Endodermal cell (in vitro differentiated cells): ENCODE measurements at regions not wholly inside any gene's neighbourhood (a gene's known extent, or its start where the extent isn't known, plus 50 kb on each side); places are given as distances from the start of the nearest gene placed in this dataset.

Experiments used
- DNase-seq: peaks from one replicate; pipeline ENCODE4 v3.0.0-alpha.2; 2017
- H3K27ac ChIP-seq: 2 replicates; pipeline ENCODE4 v1.5.1; 2013; ENCODE audit warnings: mild to moderate bottlenecking, low read depth, low read length, moderate library complexity
- H3K27me3 ChIP-seq: 2 replicates; pipeline ENCODE4 v1.6.1; 2013; ENCODE audit warnings: mild to moderate bottlenecking, low read length, moderate library complexity; ENCODE audit not compliant: insufficient read depth, control insufficient read depth, poor library complexity, severe bottlenecking
- H3K36me3 ChIP-seq: 2 replicates; pipeline ENCODE4 v1.7.0; 2013; ENCODE audit warnings: mild to moderate bottlenecking, low read length, moderate library complexity; ENCODE audit not compliant: control insufficient read depth, insufficient read depth
- H3K4me1 ChIP-seq: one replicate; pipeline ENCODE4 v1.7.0; 2013; ENCODE audit warnings: low read length; ENCODE audit not compliant: control insufficient read depth, insufficient read depth
- H3K4me3 ChIP-seq: 2 replicates; pipeline ENCODE4 v1.5.1; 2013; ENCODE audit warnings: mild to moderate bottlenecking, low read length, moderate library complexity
- H3K9ac ChIP-seq: 2 replicates; pipeline ENCODE4 v1.6.1; 2013; ENCODE audit warnings: mild to moderate bottlenecking, low read length, moderate library complexity; ENCODE audit not compliant: poor library complexity, severe bottlenecking; ENCODE audit errors: extremely low read depth
- H3K9me3 ChIP-seq: 2 replicates; pipeline ENCODE4 v1.6.1; 2013; ENCODE audit warnings: mild to moderate bottlenecking, low read length, moderate library complexity; ENCODE audit not compliant: control insufficient read depth
- H3K27ac Mint-ChIP-seq: 2 replicates; pipeline ENCODE4 v1.8.0; 2020; ENCODE audit warnings: mixed read lengths
- H3K27me3 Mint-ChIP-seq: 2 replicates; pipeline ENCODE4 v1.8.0; 2021; ENCODE audit warnings: mild to moderate bottlenecking, mixed read lengths; ENCODE audit not compliant: insufficient read depth
- H3K36me3 Mint-ChIP-seq: 2 replicates; pipeline ENCODE4 v1.8.0; 2020; ENCODE audit warnings: low read depth, mixed read lengths
- H3K4me1 Mint-ChIP-seq: 2 replicates; pipeline ENCODE4 v1.8.0; 2020; ENCODE audit warnings: mixed read lengths
- H3K4me3 Mint-ChIP-seq: 2 replicates; pipeline ENCODE4 v1.8.0; 2020; ENCODE audit warnings: mild to moderate bottlenecking, moderate library complexity, mixed read lengths
- H3K9me3 Mint-ChIP-seq: 2 replicates; pipeline ENCODE4 v1.8.0; 2020; ENCODE audit warnings: mild to moderate bottlenecking, mixed read lengths
- CTCF ChIP-seq: fragments of 200-600 bp; sonication (generic); conservative IDR thresholded peaks from 2 replicates; pipeline ENCODE4 v1.5.0; 2021; ENCODE audit warnings: antibody characterized with exemption, mild to moderate bottlenecking
- WGBS, 2 experiments: methylation state at CpG; one replicate each; pipeline versions ENCODE4 v1.1.5 to v1.1.7; 2013; ENCODE audit warnings: missing lambda C conversion rate in 2 of 2, mixed read lengths in 1 of 2; ENCODE audit not compliant: insufficient coverage in 1 of 2, insufficient read length in 1 of 2; 5-methylcytosine and 5-hydroxymethylcytosine counted together

GRCh38 chr7:132703742-132704141, 127.5 kb upstream of the PLXNA4 start:
- H3K9ac ChIP-seq: no peak overlapping the region
- H3K4me1 ChIP-seq: peaks cover 4% of the 10 kb centered on the region
- no peaks in the 10 kb centered on the region for H3K36me3 Mint-ChIP-seq
- peaks cover 10% of the 10 kb centered on the region for H3K9me3 Mint-ChIP-seq
- no peak overlapping the region for H3K27ac ChIP-seq
- 83 to 92% methylated on average over 5 to 7 of the region's 7 CpGs for WGBS, 2 experiments
- no peak overlapping the region for H3K27ac Mint-ChIP-seq
- H3K27me3 ChIP-seq: peaks cover 29% of the 10 kb centered on the region
- peak; percentile 59 for TF ChIP-seq CTCF
- DNase-seq: peak; percentile 71
- H3K4me3 ChIP-seq: no peak overlapping the region
- H3K9me3 ChIP-seq: peaks cover 6% of the 10 kb centered on the region
- no peak overlapping the region for H3K4me3 Mint-ChIP-seq
- peaks cover 8% of the 10 kb centered on the region for H3K4me1 Mint-ChIP-seq
- H3K27me3 Mint-ChIP-seq: peaks cover 23% of the 10 kb centered on the region
- no peaks in the 10 kb centered on the region for H3K36me3 ChIP-seq

- Mint-ChIP-seq H3K36me3 (no peaks in the 10 kb centered on the region), H3K4me1 (peaks cover 6% of the 10 kb centered on the region), H3K27ac (no peak overlapping the region), H3K9me3 (peaks cover 10% of the 10 kb centered on the region), H3K27me3 (peaks cover 30% of the 10 kb centered on the region), H3K4me3 (no peak overlapping the region)
- H3K4me3 ChIP-seq: no peak overlapping the region
- H3K4me1 ChIP-seq: peaks cover 3% of the 10 kb centered on the region
- 75% methylated on average over 4 of the region's 4 CpGs; no CpG with 5 or more reads in 1 of the 2 experiments for WGBS, 2 experiments
- H3K9me3 ChIP-seq: peaks cover 6% of the 10 kb centered on the region
- DNase-seq: no peak
- H3K36me3 ChIP-seq: no peaks in the 10 kb centered on the region
- no peak for TF ChIP-seq CTCF
- H3K27me3 ChIP-seq: peaks cover 15% of the 10 kb centered on the region
- H3K27ac ChIP-seq: no peak overlapping the region
- H3K9ac ChIP-seq: no peak overlapping the region
Observed at GRCh38 chr7:132697003-132697402, 120.7 kb upstream of the PLXNA4 start.

- Histone ChIP-seq H3K4me1 (peaks cover 3% of the 10 kb centered on the region), H3K27ac (no peak overlapping the region), H3K36me3 (no peaks in the 10 kb centered on the region), H3K9ac (no peak overlapping the region), H3K9me3 (peaks cover 1% of the 10 kb centered on the region), H3K27me3 (peaks cover 15% of the 10 kb centered on the region), H3K4me3 (no peak overlapping the region)
- H3K4me3 Mint-ChIP-seq: no peak overlapping the region
- WGBS, 2 experiments: 97 to 100% methylated on average over 3 to 5 of the region's 5 CpGs
- TF ChIP-seq CTCF: no peak
- H3K9me3 Mint-ChIP-seq: peaks cover 4% of the 10 kb centered on the region
- peaks cover 26% of the 10 kb centered on the region for H3K27me3 Mint-ChIP-seq
- no peak for DNase-seq
- peaks cover 6% of the 10 kb centered on the region for H3K4me1 Mint-ChIP-seq
- H3K27ac Mint-ChIP-seq: no peak overlapping the region
- no peaks in the 10 kb centered on the region for H3K36me3 Mint-ChIP-seq
Observed at GRCh38 chr7:132696332-132696731, 120.1 kb upstream of the PLXNA4 start.
